ENCODE measurements at regions not wholly inside any gene's neighbourhood (a gene's known extent, or its start where the extent isn't known, plus 50 kb on each side); places are given as distances from the start of the nearest gene placed in this dataset.

- POLR2A ChIA-PET (ENCODE audit: low non-redundant PET), result no interaction called here
- TF ChIP-seq CTCF (conservative IDR thresholded peaks at IDR 0.05; ENCODE audit: low read depth), result no peak
- no peak for DNase-seq (ENCODE audit: low spot score)
- CTCF ChIA-PET, result no interaction called here
- H3K27ac ChIP-seq, result no peak overlapping the region
These were observed 154.1 kb upstream of the MIR17HG start for GRCh38 chr13:91193358-91193757.

GRCh38 chr13:91195789-91196188, 151.7 kb upstream of the MIR17HG start:
- POLR2A ChIA-PET (ENCODE audit: low non-redundant PET), result no interaction called here
- no peak overlapping the region for H3K27ac ChIP-seq
- CTCF ChIA-PET, result no interaction called here
- DNase-seq (ENCODE audit: low spot score), result no peak
- TF ChIP-seq CTCF (conservative IDR thresholded peaks at IDR 0.05; ENCODE audit: low read depth), result no peak

GRCh38 chr13:91196958-91197357, 150.5 kb upstream of the MIR17HG start:
- TF ChIP-seq CTCF (conservative IDR thresholded peaks at IDR 0.05; ENCODE audit: low read depth), result no peak
- ChIA-PET POLR2A (ENCODE audit: low non-redundant PET) (no interaction called here), CTCF (no interaction called here)
- no peak overlapping the region for H3K27ac ChIP-seq
- no peak for DNase-seq (ENCODE audit: low spot score)

- ChIA-PET CTCF (no interaction called here), POLR2A (ENCODE audit: low non-redundant PET) (no interaction called here)
- no peak for TF ChIP-seq CTCF (conservative IDR thresholded peaks at IDR 0.05; ENCODE audit: low read depth)
- DNase-seq (ENCODE audit: low spot score), result no peak
- no peak overlapping the region for H3K27ac ChIP-seq
These were observed 147.6 kb upstream of the MIR17HG start for GRCh38 chr13:91199866-91200265.

GRCh38 chr13:91200486-91200885, 147.0 kb upstream of the MIR17HG start:
- POLR2A ChIA-PET (ENCODE audit: low non-redundant PET), result no interaction called here
- H3K27ac ChIP-seq, result no peak overlapping the region
- CTCF ChIA-PET, result no interaction called here
- no peak for TF ChIP-seq CTCF (conservative IDR thresholded peaks at IDR 0.05; ENCODE audit: low read depth)
- DNase-seq (ENCODE audit: low spot score), result no peak

- no peak overlapping the region for H3K27ac ChIP-seq
- no peak for DNase-seq (ENCODE audit: low spot score)
- no peak for TF ChIP-seq CTCF (conservative IDR thresholded peaks at IDR 0.05; ENCODE audit: low read depth)
- ChIA-PET CTCF (no interaction called here), POLR2A (ENCODE audit: low non-redundant PET) (no interaction called here)
These were observed 144.1 kb upstream of the MIR17HG start for GRCh38 chr13:91203430-91203829.

- no peak for TF ChIP-seq CTCF (conservative IDR thresholded peaks at IDR 0.05; ENCODE audit: low read depth)
- POLR2A ChIA-PET (ENCODE audit: low non-redundant PET), result no interaction called here
- H3K27ac ChIP-seq, result no peak overlapping the region
- CTCF ChIA-PET, result no interaction called here
- DNase-seq (ENCODE audit: low spot score), result no peak
These were observed 140.2 kb upstream of the MIR17HG start for GRCh38 chr13:91207261-91207660.

Measured in RWPE1 (cell line).